GM18870 (cell line): ENCODE measurements at regions not wholly inside any gene's neighbourhood (a gene's known extent, or its start where the extent isn't known, plus 50 kb on each side); places are given as distances from the start of the nearest gene placed in this dataset.
"Not testable (repeated sequence)": the region's sequence is repeated elsewhere in the genome, so short reads cannot be mapped to it uniquely, and the experiment has no call there.

Source experiments
- ATAC-seq: cut with Tn5 transposase; IDR thresholded peaks from one replicate; pipeline ENCODE4 v1.9.1; 2021; ENCODE audit warnings: moderate library complexity; ENCODE audit not compliant: unreplicated experiment

GRCh38 chr20:12564979-12565378 lies 443.8 kb upstream of the SPTLC3 start:
- ATAC-seq = no peak

GRCh38 chr20:12566596-12566995 lies 442.2 kb upstream of the SPTLC3 start:
- ATAC-seq = no peak

- ATAC-seq = no peak
These were observed 438.4 kb upstream of the SPTLC3 start for GRCh38 chr20:12570371-12570770.

GRCh38 chr20:12573442-12573841 lies 435.3 kb upstream of the SPTLC3 start:
- ATAC-seq = no peak

GRCh38 chr20:12575352-12576095 lies 433.2 kb upstream of the SPTLC3 start:
- no peak for ATAC-seq

- no peak for ATAC-seq
These were observed 431.6 kb upstream of the SPTLC3 start for GRCh38 chr20:12577213-12577612.

GRCh38 chr20:12581644-12582289 lies 427.0 kb upstream of the SPTLC3 start:
- ATAC-seq = no peak

- ATAC-seq = not testable (repeated sequence)
These were observed 426.1 kb upstream of the SPTLC3 start for GRCh38 chr20:12582710-12583109.

GRCh38 chr20:12591949-12592470 lies 416.8 kb upstream of the SPTLC3 start:
- ATAC-seq = no peak

- no peak for ATAC-seq
These were observed 416.0 kb upstream of the SPTLC3 start for GRCh38 chr20:12592756-12593155.

GRCh38 chr20:12593342-12593873 lies 415.4 kb upstream of the SPTLC3 start:
- ATAC-seq = no peak

- no peak for ATAC-seq
These were observed 414.2 kb upstream of the SPTLC3 start for GRCh38 chr20:12594410-12595088.

- ATAC-seq = no peak
These were observed 412.9 kb upstream of the SPTLC3 start for GRCh38 chr20:12595841-12596240.

- ATAC-seq = no peak
These were observed 411.9 kb upstream of the SPTLC3 start for GRCh38 chr20:12596863-12597262.

GRCh38 chr20:12597551-12597950 lies 411.2 kb upstream of the SPTLC3 start:
- no peak for ATAC-seq

GRCh38 chr20:12598894-12599293 lies 409.9 kb upstream of the SPTLC3 start:
- no peak for ATAC-seq

- ATAC-seq = no peak
These were observed 409.3 kb upstream of the SPTLC3 start for GRCh38 chr20:12599494-12599893.

GRCh38 chr20:12605751-12606150 lies 403.0 kb upstream of the SPTLC3 start:
- no peak for ATAC-seq

- no peak for ATAC-seq
These were observed 397.9 kb upstream of the SPTLC3 start for GRCh38 chr20:12610871-12611270.

GRCh38 chr20:12614764-12615163 lies 394.0 kb upstream of the SPTLC3 start:
- ATAC-seq = no peak

GRCh38 chr20:12617076-12617475 lies 391.7 kb upstream of the SPTLC3 start:
- ATAC-seq = no peak

GRCh38 chr20:12623870-12624269 lies 384.9 kb upstream of the SPTLC3 start:
- no peak for ATAC-seq
